ENCODE measurements at regions not wholly inside any gene's neighbourhood (a gene's known extent, or its start where the extent isn't known, plus 50 kb on each side); places are given as distances from the start of the nearest gene placed in this dataset.

DNA sequence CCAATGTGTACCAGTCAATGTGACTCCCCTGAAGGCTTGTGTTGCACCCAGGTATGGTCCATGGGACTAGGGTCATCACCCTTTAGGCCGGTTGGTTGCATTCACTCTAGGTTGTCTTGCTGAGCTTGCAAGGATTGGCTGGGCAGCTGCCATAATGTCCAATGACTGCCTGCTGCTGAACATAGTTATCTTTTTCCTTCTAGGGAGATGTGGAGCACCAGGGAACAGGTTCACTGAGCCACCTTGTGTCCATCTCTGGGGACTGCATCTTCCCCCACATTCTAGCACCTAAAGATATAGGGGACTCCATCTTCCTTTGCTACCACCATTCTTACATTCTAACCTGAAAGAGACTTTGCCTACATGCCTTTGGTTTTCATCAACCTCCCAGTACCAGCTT lies 580.4 kb upstream of the TBL1XR1 start:
- TF ChIP-seq, protein P1, sequence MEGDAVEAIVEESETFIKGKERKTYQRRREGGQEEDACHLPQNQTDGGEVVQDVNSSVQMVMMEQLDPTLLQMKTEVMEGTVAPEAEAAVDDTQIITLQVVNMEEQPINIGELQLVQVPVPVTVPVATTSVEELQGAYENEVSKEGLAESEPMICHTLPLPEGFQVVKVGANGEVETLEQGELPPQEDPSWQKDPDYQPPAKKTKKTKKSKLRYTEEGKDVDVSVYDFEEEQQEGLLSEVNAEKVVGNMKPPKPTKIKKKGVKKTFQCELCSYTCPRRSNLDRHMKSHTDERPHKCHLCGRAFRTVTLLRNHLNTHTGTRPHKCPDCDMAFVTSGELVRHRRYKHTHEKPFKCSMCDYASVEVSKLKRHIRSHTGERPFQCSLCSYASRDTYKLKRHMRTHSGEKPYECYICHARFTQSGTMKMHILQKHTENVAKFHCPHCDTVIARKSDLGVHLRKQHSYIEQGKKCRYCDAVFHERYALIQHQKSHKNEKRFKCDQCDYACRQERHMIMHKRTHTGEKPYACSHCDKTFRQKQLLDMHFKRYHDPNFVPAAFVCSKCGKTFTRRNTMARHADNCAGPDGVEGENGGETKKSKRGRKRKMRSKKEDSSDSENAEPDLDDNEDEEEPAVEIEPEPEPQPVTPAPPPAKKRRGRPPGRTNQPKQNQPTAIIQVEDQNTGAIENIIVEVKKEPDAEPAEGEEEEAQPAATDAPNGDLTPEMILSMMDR (IDR thresholded peaks at IDR 0.05; ENCODE audit: low read depth, low read length) = peak; percentile 68
- TF ChIP-seq MYC (IDR thresholded peaks at IDR 0.05; ENCODE audit: low read depth, low read length) (no peak), POLR2A (IDR thresholded peaks at IDR 0.05; ENCODE audit: extremely low read depth, insufficient read length) (no peak)
- TF ChIP-seq, protein P2, sequence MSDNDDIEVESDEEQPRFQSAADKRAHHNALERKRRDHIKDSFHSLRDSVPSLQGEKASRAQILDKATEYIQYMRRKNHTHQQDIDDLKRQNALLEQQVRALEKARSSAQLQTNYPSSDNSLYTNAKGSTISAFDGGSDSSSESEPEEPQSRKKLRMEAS (IDR thresholded peaks at IDR 0.05; ENCODE audit: low read depth, low read length) = 0 out of 2 replicates have a peak, but pooled peaks have one; percentile 10
- no peak overlapping the region for H3K4me3 ChIP-seq (ENCODE audit: low read depth, low read length)
- DNase-seq (ENCODE audit: low read depth) = peak; percentile 70

DNA sequence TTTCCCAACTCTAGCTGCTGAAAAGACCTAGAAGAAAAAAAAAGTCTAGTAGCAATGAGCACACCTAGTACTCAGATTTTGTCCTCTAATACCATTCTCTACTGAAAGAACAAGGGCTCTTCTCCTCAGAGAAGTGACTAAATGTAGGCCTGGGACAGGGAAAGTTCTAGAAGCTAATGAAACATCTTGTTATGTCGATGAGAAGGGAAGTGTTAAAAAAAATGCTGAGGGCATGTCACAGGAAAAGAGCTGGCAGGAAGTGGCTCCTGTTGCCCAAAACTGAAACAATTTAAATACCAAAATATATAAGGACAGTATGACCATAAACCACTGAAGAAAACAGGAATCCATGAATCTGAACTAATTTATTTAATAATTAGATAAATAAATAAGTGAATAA lies 581.4 kb upstream of the TBL1XR1 start:
- H3K4me3 ChIP-seq (ENCODE audit: low read depth, low read length) = no peak overlapping the region
- TF ChIP-seq POLR2A (IDR thresholded peaks at IDR 0.05; ENCODE audit: extremely low read depth, insufficient read length) (no peak), MYC (IDR thresholded peaks at IDR 0.05; ENCODE audit: low read depth, low read length) (no peak)
- TF ChIP-seq, protein P1 (IDR thresholded peaks at IDR 0.05; ENCODE audit: low read depth, low read length) = no peak
- TF ChIP-seq, protein P2 (IDR thresholded peaks at IDR 0.05; ENCODE audit: low read depth, low read length) = no peak
- DNase-seq (ENCODE audit: low read depth) = peak; percentile 23

DNA sequence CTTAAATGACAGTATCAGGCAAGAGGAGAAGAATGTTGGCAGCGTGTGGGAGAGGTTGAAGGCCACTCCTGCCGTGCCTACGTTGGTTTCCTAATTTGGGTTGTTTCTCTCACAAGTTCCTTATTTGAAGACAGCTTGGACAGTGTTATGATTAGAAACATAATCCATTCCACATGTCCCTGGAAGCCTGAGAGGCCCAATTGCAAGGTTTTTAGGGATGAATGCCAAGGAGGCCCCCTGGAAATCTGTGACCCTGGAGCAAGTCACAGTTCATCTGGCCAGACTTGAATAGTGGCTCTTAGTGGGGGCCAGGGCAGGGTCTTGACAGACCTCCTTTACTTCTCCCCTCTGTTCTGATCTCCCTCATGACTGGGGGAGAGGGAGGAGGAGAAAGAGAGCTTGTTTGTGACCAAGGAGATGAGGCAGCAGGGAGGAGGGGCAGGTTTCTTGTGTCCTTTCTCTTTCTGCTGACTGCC lies 584.4 kb upstream of the TBL1XR1 start:
- TF ChIP-seq, protein P1 (IDR thresholded peaks at IDR 0.05; ENCODE audit: low read depth, low read length) = no peak
- TF ChIP-seq, protein P2 (IDR thresholded peaks at IDR 0.05; ENCODE audit: low read depth, low read length) = 0 out of 2 replicates have a peak, but pooled peaks have one; percentile 11
- H3K4me3 ChIP-seq (ENCODE audit: low read depth, low read length) = no peak overlapping the region
- peak; percentile 60 for DNase-seq (ENCODE audit: low read depth)

DNA sequence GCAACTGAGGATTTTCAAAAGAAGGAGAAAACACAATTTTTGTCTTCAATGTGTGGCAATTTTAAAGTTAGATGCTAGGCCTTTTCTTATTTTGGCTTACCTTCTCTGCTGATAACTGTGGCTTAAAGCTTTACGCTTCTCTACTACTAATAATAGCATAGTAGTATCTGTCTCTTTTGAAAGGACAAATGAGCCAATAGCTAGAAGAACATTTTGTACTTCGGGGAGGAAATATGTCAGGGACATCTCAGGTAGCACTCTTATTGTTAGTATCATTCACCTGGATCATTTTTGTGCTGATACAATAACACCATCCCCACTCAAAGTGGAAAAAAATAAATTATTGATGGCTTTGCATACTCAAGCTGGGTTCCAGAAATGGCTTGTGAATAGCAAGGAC lies 586.1 kb upstream of the TBL1XR1 start:
- DNase-seq (ENCODE audit: low read depth) = no peak
- H3K4me3 ChIP-seq (ENCODE audit: low read depth, low read length) = no peak overlapping the region
- TF ChIP-seq MYC (IDR thresholded peaks at IDR 0.05; ENCODE audit: low read depth, low read length) (no peak), POLR2A (IDR thresholded peaks at IDR 0.05; ENCODE audit: extremely low read depth, insufficient read length) (no peak)
- TF ChIP-seq, protein P2 (IDR thresholded peaks at IDR 0.05; ENCODE audit: low read depth, low read length) = no peak
- TF ChIP-seq, protein P1 (IDR thresholded peaks at IDR 0.05; ENCODE audit: low read depth, low read length) = no peak

DNA sequence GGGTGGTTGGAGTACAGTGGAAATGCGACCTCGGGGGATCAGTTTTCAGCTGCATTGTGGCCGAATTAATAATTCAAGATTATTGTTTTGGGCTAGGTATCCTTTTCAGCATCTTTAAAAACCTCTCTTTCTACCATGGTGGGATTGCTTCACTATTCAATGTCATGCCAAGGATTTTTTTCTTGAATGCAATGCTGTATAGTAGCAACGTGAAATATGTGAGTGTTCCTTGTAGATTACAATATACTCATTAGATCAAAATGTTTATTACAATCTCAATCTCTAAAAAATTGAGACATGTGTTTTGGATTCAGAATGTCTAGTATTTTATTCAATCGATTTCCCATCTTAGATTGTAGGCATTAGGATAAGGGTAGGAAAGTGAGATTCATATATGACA lies 586.5 kb upstream of the TBL1XR1 start:
- no peak for TF ChIP-seq POLR2A (IDR thresholded peaks at IDR 0.05; ENCODE audit: extremely low read depth, insufficient read length)
- TF ChIP-seq, protein P1 (IDR thresholded peaks at IDR 0.05; ENCODE audit: low read depth, low read length) = no peak
- no peak for TF ChIP-seq MYC (IDR thresholded peaks at IDR 0.05; ENCODE audit: low read depth, low read length)
- TF ChIP-seq, protein P2 (IDR thresholded peaks at IDR 0.05; ENCODE audit: low read depth, low read length) = no peak
- no peak for DNase-seq (ENCODE audit: low read depth)
- no peak overlapping the region for H3K4me3 ChIP-seq (ENCODE audit: low read depth, low read length)
